HL-60 (cell line): ENCODE measurements at regions not wholly inside any gene's neighbourhood (a gene's known extent, or its start where the extent isn't known, plus 50 kb on each side); places are given as distances from the start of the nearest gene placed in this dataset.

Source experiments
- DNase-seq, 2 experiments: peaks; one replicate each; pipeline ENCODE4 v3.0.0-alpha.2; 2010 to 2020; ENCODE audit warnings: low read depth in 1 of 2, low spot score in 1 of 2
- H3K27ac ChIP-seq: fragments of 250-450 bp; sonication (Bioruptor Pico); replicated peaks from 2 replicates; pipeline ENCODE4 v1.5.1; 2020; ENCODE audit warnings: mild to moderate bottlenecking, moderate library complexity
- H3K27me3 ChIP-seq: fragments of 250-450 bp; sonication (Bioruptor Pico); 2 replicates; pipeline ENCODE4 v1.5.1; 2021; ENCODE audit warnings: mild to moderate bottlenecking, moderate library complexity; ENCODE audit not compliant: insufficient read depth, poor library complexity, severe bottlenecking
- H3K4me3 ChIP-seq: replicated peaks from 2 replicates; pipeline ENCODE4 v1.5.1; 2011; ENCODE audit warnings: mild to moderate bottlenecking, control low read depth, low read length; ENCODE audit not compliant: insufficient read depth
- GABPA ChIP-seq: IDR thresholded peaks from 2 replicates; pipeline ENCODE4 v1.6.1; 2012; ENCODE audit warnings: low read depth
- POLR2AphosphoS5 ChIP-seq: IDR thresholded peaks from 2 replicates; pipeline ENCODE4 v1.6.1; 2012; ENCODE audit warnings: low read depth
- SPI1 ChIP-seq: IDR thresholded peaks from 2 replicates; pipeline ENCODE4 v1.6.1; 2012; ENCODE audit warnings: low read depth, mild to moderate bottlenecking, borderline replicate concordance
- TF ChIP-seq, protein P1 (sequence below): IDR thresholded peaks from 2 replicates; pipeline ENCODE4 v1.6.1; 2012; ENCODE audit warnings: low read depth; ENCODE audit not compliant: insufficient replicate concordance
- TF ChIP-seq, protein P2 (sequence below): IDR thresholded peaks from one replicate; pipeline ENCODE4 v1.5.1; 2011; ENCODE audit warnings: low read length, control low read depth, inconsistent platforms; ENCODE audit not compliant: insufficient read depth

DNA sequence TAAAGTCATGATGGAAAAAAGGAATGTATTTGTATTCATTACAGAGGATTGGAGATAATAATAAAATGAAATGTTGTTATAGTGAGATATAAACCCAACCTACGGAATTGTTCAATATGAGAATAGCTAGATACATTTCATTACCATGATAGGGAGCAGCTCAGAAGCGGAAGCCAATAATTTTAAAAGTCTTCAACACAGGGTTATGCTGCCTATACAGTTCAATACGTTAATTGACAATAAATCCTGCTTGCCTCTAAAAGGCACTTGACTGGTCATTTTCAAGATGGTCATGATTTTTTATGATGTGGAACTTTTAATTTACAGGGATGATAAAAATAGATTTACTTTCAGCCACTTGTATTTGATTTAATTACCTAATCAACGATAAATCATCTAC lies 506.8 kb downstream of the TMEM114 start:
- no peak for TF ChIP-seq POLR2AphosphoS5
- TF ChIP-seq, protein P1, sequence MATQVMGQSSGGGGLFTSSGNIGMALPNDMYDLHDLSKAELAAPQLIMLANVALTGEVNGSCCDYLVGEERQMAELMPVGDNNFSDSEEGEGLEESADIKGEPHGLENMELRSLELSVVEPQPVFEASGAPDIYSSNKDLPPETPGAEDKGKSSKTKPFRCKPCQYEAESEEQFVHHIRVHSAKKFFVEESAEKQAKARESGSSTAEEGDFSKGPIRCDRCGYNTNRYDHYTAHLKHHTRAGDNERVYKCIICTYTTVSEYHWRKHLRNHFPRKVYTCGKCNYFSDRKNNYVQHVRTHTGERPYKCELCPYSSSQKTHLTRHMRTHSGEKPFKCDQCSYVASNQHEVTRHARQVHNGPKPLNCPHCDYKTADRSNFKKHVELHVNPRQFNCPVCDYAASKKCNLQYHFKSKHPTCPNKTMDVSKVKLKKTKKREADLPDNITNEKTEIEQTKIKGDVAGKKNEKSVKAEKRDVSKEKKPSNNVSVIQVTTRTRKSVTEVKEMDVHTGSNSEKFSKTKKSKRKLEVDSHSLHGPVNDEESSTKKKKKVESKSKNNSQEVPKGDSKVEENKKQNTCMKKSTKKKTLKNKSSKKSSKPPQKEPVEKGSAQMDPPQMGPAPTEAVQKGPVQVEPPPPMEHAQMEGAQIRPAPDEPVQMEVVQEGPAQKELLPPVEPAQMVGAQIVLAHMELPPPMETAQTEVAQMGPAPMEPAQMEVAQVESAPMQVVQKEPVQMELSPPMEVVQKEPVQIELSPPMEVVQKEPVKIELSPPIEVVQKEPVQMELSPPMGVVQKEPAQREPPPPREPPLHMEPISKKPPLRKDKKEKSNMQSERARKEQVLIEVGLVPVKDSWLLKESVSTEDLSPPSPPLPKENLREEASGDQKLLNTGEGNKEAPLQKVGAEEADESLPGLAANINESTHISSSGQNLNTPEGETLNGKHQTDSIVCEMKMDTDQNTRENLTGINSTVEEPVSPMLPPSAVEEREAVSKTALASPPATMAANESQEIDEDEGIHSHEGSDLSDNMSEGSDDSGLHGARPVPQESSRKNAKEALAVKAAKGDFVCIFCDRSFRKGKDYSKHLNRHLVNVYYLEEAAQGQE = no peak
- no peak for TF ChIP-seq GABPA
- TF ChIP-seq, protein P2, sequence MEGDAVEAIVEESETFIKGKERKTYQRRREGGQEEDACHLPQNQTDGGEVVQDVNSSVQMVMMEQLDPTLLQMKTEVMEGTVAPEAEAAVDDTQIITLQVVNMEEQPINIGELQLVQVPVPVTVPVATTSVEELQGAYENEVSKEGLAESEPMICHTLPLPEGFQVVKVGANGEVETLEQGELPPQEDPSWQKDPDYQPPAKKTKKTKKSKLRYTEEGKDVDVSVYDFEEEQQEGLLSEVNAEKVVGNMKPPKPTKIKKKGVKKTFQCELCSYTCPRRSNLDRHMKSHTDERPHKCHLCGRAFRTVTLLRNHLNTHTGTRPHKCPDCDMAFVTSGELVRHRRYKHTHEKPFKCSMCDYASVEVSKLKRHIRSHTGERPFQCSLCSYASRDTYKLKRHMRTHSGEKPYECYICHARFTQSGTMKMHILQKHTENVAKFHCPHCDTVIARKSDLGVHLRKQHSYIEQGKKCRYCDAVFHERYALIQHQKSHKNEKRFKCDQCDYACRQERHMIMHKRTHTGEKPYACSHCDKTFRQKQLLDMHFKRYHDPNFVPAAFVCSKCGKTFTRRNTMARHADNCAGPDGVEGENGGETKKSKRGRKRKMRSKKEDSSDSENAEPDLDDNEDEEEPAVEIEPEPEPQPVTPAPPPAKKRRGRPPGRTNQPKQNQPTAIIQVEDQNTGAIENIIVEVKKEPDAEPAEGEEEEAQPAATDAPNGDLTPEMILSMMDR = no peak
- TF ChIP-seq SPI1 = no peak
- Histone ChIP-seq H3K27me3 (no peaks in the 10 kb centered on the region), H3K27ac (no peak overlapping the region), H3K4me3 (no peak overlapping the region)
- DNase-seq = no peak

DNA sequence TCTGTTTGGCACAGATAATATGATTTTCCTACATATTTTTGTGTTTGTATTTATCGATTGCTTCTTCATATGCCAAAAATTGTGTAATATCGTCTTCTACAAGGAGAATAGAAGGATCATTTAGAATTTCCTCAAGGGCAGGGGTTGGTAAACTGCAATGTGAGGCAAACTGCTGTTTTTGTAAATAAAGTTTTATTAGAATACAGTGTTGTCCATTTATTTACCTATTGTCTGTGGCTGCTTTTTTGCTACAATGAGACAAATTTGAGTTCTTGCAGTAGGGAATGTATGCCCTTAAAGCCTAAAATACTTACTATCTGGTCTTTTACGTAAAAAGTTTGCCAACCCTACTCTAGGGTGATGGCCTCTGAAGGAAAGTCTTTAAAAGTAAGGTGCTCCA lies 509.5 kb downstream of the TMEM114 start:
- Histone ChIP-seq H3K4me3 (no peak overlapping the region), H3K27ac (no peak overlapping the region), H3K27me3 (no peaks in the 10 kb centered on the region)
- no peak for DNase-seq
- TF ChIP-seq, protein P2 = no peak
- no peak for TF ChIP-seq GABPA
- no peak for TF ChIP-seq POLR2AphosphoS5
- TF ChIP-seq, protein P1 = no peak
- no peak for TF ChIP-seq SPI1

DNA sequence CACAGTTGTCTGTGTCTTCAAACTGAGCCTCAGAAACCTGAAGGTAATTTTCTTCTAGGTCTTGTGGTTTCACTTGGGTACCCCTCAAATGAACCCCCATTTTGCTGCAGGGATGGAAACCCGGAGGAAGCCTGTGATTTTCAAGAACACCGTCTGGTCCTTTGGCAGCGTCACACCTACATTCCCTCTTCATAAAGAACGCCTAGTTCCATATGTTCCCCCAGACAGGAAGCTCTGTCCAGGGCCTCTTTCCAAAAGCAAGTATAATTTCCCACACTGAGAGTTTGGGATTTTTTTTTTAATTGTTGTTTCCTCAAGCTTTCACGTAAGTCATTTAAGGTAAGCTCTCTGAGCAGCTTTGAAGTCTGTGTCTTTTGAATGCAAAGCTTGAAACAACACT lies 515.0 kb downstream of the TMEM114 start:
- no peak for DNase-seq
- no peaks in the 10 kb centered on the region for H3K27me3 ChIP-seq
- H3K4me3 ChIP-seq = no peak overlapping the region
- no peak overlapping the region for H3K27ac ChIP-seq
- TF ChIP-seq, protein P1 = no peak
- TF ChIP-seq POLR2AphosphoS5 = no peak
- no peak for TF ChIP-seq SPI1
- no peak for TF ChIP-seq GABPA
- TF ChIP-seq, protein P2 = no peak
